Nucleus accumbens (tissue), 56 donors: ENCODE measurements at regions not wholly inside any gene's neighbourhood (a gene's known extent, or its start where the extent isn't known, plus 50 kb on each side); places are given as distances from the start of the nearest gene placed in this dataset.
"Not testable (repeated sequence)": the region's sequence is repeated elsewhere in the genome, so short reads cannot be mapped to it uniquely, and the experiment has no call there.

ENCODE experiments used
- DNase-seq, 56 donors: peaks; one replicate each; lab custom pipeline; 2025; lab: John Stamatoyannopoulos, UW

DNA sequence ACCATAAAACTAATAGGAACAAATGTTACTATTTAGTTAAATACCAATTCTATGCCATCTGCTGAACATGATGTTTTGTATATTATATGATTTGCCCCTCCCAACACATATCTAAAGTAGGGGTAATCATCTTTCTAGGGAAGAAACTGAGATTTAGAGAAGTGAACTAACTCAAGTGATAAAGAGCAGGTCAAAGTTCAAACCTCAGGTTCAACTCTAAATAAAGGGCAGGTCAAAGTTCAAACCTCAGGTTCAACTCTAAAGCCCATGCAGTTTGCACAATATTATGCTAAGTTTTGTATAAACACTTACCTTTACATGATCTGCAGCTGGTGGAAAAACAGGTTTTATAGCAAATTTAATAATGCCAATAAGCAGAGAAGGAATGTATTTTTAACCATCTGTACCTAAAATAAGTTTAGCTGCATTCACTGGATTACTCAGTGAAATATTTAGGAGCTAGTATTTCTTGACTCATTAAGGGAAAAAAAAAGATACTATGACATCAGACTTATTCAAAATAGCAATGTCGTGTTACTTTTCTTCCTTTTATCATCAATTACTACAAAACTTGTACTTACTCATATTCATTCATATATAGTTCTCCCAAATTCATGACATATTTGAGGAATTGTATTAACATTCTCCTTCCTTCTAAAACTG is 1194.3 kb upstream of the CELF2 start:
- no peak for DNase-seq

DNA sequence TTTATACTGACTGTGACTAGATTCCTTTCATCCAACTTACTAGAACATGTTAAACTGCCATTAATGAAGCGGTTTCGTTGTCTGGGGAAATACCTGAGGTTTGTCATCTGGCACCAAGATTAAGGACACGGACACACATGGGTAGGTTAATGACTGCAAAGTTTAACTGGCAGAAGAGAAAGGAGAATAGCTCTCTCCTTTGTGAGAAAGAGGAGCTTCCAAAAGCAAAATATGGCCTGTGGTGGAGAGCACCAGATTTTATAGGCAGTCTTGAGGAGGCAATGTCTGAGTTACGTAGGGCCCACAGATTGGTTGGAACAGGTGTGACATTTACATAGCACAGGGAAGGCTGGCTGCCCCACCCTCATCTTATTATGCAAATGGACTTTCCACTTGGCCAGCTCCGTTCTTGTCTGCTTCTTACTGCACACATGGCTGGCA is 1193.0 kb upstream of the CELF2 start:
- no peak for DNase-seq

DNA sequence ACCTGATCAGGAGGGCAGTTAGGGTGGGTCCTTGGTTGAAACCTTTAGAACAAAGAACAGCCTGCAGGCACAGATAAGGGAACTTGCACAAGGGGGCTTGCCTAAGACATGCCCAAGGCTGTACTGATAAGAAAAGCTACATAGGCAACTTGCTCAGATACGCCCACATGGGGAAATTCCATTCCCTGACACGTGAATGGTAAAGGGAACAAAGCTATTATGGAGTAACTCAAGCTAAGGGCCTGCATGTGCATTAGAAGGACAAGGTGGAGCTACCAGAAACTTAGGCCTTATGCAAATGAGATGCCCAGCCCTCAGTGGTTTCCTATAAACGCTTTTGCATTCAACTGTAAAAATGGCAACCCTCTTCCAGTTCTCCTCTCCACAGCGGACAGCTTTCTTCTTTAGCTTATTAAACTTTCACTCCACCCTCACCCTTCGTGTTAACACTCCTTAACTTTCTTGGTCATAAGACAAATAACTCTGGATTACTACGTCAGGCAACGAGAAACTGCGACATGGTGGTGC is 1192.1 kb upstream of the CELF2 start:
- no peak for DNase-seq

DNA sequence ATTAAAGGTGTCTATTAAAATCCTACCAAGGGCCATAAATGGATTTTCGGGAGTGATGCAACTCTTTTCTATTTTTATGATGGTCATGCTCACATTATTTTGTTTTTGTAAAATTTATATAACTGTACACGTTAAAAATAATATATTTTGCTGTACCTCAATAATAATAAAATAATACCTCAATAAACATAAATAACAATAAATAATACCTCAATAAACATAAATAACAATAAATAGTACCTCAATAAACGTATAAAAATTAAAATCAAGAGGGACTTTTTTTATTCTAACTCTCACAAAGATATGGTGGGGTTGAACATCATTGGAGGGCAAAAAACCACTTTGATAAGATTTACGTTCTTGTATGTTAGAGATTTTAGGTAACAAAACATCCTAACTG is 1189.6 kb upstream of the CELF2 start:
- no peak for DNase-seq

DNA sequence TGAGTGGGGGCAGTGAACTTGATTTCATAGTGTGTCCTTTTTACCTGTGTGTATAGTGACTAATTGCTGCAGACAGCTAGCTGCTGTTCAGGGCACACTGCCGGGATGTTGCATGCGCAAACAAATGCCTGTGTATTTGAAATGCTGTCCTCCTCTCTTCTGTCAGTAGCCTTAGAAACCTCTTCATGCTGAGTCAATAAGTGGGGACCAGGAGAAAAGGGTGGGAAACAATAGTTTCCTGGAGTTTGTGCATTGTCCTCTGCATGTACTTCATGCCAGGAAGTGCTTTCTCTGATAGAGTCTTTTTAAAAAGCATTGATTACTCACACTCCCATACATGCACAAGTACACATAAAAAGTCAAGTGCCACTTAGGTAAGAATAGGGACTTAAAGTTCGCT is 1183.7 kb upstream of the CELF2 start:
- no peak for DNase-seq

DNA sequence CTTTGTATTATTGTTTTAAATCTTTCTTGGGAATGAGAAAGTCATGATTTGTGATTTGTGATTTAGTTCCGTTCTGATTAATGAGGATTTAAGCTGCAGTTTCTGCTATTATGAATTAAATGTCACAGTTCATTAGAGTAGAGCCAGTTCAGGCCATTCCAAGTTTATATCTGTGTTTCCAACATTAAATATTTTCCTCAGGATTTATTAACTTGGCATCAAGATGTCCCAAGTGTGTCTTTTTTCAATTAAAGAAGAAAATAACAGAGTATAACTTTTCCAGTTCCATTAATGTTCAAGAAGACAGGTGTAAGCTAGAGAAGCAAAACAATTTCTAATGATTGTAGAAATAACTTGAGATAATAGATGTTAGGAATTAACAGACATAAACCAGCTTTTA is 1183.2 kb upstream of the CELF2 start:
- DNase-seq = no peak

DNA sequence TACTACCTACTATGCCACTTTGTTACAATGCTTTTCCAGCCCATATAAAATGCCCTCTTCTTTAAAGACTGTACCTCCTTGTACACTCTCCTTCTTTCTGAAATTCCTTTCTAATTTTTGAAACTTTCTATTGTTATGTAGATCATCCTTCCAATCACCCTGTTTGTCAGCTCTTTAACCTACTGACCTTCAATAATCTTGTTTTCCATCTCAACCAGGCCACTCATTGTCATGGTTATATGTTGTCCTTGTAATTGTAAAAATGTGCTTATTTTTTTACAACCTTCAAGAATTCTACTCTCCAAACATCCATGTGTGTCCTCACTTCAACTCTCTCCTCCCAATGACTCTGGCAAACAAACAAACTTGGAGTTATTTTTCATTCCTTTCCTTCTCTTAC is 1172.6 kb upstream of the CELF2 start:
- no peak for DNase-seq

DNA sequence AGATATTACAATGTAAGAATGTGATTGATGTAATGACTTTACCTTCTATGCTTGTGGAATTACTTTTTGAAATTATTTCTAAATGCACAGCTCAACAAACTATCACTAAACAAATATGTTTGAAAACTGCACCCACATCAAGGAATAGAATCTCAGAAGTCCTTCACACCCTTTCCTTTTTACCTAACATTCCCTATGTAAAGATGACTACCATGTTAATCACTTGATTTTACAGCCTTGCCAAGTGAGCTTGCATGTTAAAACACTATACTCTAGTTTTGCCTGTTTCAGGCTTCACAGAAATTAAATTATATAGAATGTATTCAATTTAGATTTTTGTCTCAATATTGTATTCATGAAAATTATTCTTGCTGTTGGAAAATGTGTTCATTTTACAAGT is 1169.4 kb upstream of the CELF2 start:
- no peak for DNase-seq

DNA sequence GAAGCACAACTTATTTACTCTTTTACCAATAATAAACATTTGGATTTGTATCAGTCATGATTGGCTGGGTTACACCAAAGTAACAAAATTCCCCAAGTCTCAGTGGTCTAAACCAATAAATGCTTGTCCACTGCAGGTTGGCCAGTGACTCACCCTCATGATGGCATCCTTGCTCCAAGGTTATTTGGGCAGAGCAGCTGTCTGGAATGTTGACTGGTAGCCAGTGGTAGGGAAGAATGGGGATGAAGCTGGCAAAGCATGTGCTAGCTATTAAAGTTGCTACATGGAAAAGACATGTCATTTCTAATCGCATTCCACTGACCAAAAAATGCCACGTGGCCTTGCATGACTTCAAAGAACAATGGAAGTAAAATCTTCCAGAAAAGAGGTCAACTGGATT is 1168.7 kb upstream of the CELF2 start:
- DNase-seq = no peak

DNA sequence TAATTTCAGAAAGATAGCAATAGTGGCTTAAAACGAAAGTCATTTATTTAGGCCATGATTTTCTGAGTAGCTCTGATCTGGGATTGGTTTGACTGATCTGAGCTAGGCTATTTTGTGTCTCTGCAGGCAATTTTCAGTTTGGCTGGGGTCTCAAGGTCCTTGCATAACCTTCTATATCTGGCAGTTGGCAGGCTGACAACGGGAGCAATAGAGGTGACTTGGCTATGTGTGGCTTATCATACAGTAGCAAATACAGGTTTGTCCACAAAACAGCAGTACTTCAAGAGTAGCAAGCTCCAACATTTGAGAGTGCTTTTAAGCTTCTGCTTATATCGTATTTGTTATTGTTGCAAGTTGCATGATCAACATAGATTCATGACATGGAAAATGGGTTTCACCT is 1167.3 kb upstream of the CELF2 start:
- no peak for DNase-seq

DNA sequence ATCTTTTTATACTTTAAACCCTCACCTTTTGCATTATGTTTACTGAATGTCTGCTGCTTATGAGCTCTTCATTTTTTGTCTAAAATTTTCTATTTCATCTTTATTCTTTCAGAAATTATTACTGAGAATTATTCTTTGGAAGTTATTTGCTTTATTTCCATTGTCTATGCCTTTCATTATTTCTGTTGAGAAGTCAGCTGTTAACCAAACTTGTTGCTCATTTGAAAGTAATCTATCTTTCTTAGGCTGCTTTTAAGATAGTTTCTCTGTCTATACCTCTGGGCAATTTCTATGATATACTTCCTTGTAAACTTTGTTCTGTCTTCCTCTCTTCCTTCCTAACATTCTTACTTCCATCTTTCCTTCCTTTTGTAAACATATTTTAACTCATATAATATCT is 1165.9 kb upstream of the CELF2 start:
- no peak for DNase-seq

DNA sequence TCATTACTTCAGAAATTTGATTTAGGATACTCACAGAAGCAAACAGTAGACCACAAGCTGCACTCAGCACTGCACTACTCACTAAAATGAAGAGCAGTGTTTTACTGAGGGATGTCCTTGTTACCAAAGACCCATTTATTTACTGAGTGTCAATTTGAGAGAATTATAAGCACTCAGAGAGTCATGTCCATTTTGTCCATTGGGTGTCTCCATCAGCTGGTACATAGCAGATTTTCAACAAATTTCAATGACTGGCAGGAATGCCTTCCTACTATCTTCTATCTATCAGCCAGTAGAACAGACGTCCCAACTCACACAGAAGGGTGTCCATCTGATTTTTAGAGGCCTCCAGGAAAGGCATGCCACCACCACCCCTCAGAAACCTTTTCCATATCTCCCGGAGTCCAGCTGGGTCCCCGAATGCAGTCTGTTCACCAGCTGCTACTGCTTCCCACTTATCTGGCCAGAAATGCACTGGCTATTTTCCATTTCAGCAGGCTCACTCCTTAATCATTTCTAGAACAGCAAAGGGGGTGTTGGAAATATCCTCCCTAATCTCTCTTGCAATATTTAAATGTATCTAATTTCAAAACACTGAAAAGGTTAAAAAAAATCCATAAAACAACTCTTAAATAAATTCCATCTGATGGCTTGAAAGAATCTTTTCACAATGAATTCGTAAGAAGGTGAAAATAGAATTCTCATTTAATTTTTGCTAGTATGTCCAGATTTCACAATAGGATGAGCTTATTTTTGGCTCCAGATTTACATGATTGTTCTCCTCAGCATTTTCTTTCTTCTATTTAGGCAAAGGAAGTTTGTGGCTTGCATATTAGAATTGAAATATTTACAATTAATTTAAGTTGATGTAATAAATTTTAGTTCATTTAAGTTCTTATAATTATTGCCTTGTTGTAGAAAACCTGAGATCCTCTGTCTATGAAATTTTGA is 1164.0 kb upstream of the CELF2 start:
- DNase-seq = no peak

DNA sequence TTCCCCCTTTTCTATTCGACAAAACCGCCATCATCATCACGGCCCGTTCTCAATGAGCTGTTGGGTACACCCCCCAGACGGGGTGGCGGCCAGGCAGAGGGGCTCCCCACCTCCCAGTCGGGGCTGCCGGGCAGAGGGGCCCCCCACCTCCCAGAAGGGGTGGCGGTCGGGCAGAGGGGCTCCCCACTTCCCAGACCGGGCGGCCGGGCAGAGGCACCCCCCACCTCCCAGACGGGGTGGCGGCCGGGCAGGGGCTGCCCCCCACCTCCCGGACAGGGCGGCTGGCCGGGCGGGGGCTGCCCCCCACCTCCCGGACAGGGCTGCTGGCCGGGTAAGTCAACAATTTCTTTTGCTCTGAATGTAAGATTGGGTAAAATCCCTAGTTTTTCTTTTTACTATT is 1162.2 kb upstream of the CELF2 start:
- DNase-seq = not testable (repeated sequence)

DNA sequence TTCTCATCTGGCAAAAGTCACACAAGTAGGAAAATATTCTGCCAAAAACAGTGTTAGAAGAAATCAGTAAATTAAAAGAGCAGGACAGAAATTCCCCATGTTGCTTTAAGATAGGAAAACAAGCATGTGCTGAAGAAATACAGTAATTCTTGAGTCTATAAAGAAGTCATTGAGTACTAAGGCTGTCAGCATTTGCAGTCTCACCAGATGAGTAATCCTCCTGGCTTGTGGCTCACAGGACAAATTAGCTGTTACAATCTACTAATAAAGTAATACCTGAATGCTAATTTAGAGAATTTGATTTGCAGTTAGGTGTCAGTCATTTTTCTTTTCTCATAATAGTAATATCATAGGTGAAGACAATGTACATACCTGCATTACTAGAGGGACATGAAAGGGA is 1158.9 kb upstream of the CELF2 start:
- no peak for DNase-seq

DNA sequence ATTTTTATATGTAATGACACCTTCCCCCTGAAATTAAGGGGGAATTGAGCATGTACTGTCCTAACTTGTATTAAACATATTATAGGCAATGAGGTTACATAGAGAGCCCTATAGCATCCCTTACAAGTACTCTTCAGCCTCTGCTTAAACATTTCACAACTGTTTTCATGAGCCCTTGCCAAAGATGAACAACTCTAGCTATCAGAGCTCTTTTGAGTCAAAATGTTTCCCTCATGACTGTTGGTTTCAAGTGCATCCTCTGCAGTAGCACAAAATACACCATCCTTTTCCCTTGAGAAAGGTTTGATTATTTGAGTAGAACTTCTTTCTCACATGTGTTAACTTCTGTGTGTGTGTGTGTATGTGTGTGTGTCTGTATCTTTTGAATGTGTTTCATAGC is 1157.6 kb upstream of the CELF2 start:
- DNase-seq = no peak

DNA sequence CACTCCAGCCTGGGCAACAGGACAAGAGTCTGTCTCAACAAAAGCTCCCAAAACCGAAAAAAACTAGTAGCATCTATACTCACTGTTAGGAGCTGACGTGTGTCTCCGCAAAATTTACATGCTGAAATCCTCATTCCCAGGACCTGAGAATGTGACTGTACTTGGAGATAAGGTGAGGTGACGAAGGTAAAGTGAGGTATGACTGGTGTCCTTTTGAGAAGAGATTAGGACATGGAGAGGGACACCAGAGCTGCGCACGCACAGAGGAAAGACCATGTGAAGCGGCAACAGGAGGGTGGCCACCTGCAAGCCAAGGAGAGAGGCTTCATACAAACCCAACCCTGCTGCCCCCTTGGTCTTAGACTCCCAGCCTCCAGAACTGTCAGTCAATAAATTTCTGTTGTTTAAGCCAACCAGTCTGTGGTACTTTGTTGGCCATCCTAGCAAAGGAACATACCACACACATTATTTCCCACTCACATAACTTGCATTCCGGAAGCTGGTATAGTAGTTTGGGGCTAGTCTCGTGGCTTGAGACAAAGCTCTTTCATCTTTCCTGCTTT is 1154.0 kb upstream of the CELF2 start:
- no peak for DNase-seq

DNA sequence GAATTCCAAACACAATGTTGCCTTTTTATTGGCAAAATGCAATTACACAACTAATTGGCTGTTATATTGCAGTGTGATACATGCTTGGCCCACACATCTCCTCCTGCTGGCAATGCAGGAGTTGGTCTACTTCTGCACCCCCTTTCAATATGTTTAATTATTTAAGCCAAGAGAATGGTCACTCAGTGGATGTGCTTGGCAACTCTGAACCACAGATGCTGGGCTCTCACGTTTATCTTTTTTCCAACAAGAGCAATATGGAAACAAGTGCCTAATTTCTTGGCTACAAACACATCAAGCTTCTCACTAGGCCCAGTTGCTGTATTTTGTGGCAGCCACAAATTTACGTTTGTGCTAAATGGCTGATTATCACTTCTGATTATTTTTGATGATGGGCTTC is 1149.2 kb upstream of the CELF2 start:
- DNase-seq = no peak

DNA sequence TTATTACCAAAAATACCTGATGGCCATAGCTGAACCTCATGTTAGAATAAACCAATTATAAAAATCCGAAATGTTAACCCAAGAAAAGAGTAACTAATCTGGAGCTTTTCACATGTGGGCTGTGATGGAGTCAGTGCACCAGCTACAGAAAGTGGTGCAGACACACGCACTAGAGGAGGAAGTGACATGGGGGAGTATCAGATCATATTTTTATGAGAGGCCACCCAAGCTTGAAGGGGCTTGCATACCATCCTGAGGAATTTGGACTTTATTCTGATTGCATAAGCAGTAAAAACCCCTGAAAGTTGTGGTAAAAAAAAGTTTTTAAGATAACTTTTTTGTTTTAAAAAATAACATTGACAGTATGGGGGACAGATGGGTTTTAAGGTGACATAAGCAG is 1148.5 kb upstream of the CELF2 start:
- DNase-seq = no peak

DNA sequence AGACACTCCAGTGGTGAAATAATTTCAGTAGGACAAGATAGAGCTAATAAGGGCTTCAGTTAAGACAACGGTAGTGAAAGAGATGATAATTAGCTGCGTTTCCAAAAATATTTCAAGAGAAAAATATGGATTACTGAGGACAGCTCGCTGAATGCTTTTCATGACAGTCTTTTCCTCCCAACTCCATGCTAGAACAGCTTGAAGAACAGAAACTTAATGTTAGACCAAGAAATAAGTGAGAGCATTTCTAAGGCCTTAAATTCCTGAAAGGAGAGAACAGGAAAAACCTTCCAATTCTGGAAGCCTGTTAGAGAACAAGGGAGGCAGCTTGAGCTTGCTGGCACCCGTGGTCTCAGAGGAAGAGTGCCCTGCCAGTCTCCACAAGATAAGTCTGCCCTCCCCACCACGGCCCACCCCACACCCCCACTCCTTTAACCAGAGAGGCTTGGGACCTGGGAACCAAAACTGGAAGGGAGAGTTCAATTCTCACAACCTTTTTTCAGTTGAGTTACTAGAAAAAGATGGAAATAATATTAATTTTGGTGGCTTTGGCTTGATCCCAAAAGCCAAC is 1148.0 kb upstream of the CELF2 start:
- no peak for DNase-seq

DNA sequence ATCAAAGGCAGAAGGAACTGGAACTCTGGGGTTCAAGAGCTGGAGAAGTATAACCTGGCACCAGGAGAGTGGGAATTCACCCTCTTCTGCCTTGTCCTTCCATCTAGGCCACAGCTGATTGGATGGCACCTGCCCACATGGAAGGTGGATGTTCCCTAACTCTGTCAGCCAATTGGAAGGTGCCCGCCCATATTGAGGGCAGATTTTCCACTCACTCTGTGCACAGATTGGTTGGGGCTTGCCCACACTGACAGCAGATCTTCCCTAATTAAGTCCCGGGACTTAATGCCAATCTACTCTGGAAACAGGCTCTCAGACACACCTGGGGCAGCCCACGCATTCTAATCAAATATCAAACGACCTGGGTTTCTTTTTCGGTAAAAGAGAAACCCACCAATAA is 1142.3 kb upstream of the CELF2 start:
- DNase-seq = no peak

DNA sequence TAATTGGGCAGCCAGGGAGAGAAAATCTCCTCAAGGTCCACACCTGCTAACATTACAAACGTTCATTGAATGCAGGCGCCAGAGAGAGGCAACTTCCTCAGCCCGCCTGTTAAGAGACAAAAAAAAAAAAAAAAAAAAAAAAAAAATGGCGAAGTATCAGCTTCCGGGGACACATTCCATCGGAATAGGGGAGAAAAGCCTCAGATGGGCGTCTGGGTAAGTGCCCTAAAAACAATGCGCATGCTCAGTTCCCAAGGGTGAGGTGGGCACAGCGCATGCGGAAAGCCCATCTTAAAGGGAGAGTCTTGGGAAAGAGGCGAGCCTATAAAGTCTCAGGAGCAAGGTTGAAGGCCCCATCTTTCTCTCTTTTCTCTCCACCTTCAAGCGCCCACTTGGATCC is 1139.7 kb upstream of the CELF2 start:
- DNase-seq = no peak
